ENCODE measurements at regions not wholly inside any gene's neighbourhood (a gene's known extent, or its start where the extent isn't known, plus 50 kb on each side); places are given as distances from the start of the nearest gene placed in this dataset.

DNA sequence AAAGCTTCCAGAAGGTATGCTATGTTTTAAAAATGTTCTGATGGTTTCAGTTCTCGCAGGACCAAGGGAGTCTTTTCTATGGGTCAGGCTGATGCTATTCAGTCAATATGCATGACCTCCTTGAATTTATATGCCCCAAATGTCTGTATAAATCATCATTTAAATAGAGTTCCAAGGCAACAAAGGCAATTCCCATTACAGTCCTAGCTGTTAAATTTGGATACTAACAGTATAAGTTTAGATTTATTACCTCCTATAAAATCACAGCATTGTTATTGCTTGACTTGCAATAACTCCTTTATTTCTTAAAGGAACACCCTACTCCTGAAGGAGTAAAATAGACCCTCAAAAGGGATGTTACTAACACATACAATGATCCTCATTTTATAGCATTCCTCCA lies 387.7 kb upstream of the CHD1 start (continued):
- TF ChIP-seq, protein P1, sequence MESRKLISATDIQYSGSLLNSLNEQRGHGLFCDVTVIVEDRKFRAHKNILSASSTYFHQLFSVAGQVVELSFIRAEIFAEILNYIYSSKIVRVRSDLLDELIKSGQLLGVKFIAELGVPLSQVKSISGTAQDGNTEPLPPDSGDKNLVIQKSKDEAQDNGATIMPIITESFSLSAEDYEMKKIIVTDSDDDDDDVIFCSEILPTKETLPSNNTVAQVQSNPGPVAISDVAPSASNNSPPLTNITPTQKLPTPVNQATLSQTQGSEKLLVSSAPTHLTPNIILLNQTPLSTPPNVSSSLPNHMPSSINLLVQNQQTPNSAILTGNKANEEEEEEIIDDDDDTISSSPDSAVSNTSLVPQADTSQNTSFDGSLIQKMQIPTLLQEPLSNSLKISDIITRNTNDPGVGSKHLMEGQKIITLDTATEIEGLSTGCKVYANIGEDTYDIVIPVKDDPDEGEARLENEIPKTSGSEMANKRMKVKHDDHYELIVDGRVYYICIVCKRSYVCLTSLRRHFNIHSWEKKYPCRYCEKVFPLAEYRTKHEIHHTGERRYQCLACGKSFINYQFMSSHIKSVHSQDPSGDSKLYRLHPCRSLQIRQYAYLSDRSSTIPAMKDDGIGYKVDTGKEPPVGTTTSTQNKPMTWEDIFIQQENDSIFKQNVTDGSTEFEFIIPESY (IDR thresholded peaks at IDR 0.05; ENCODE audit: extremely low read depth, insufficient replicate concordance, low read length), result no peak
- TF ChIP-seq POLR2A (IDR thresholded peaks at IDR 0.05; ENCODE audit: borderline replicate concordance, extremely low read depth, insufficient read depth, insufficient read length), result no peak
- no peak for TF ChIP-seq POLR2AphosphoS5 (IDR thresholded peaks at IDR 0.05; ENCODE audit: low read depth, low read length)
- TF ChIP-seq, protein P2, sequence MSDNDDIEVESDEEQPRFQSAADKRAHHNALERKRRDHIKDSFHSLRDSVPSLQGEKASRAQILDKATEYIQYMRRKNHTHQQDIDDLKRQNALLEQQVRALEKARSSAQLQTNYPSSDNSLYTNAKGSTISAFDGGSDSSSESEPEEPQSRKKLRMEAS (IDR thresholded peaks at IDR 0.05), result no peak

DNA sequence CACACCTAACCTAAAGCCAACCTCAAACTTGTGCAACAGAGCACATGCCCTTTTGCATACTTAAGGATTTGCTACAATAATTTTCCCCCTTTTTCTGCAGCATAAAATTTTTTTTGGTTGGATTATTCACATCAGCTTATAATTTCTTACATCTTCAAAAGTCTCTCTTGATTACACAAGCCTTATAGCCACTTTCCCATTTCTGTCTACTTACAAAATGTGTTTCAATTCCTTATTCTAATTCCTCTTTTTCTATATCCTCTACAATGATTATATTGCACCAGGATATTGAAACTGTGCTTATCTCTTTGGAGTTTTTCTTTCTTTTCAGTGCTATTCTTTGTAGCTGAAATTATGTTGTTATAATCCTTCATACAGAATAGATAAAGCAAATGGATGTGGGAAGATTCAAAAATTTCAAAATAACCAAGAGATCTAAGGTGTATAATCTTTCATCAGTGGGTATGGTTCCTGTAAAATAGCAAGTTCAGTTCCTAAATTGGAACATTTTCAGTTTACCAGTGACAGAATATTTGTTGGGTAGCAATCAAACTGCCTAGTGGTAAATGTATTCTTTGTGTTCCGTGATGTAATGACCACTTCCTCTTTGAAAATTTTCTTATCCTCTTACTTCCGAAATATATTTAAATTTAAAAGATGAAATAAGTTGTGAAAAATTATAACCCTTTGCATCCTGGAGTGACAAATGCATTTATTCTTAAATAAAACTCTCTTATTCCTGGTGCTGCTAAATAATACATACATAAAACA lies 386.8 kb upstream of the CHD1 start:
- Histone ChIP-seq H3K4me2 (ENCODE audit: low read length) (no peak overlapping the region), H3K27me3 (ENCODE audit: insufficient read depth, low read length) (no peaks in the 10 kb centered on the region), H3K27ac (ENCODE audit: low read depth, low read length) (no peak overlapping the region), H4K20me1 (ENCODE audit: insufficient read depth) (no peaks in the 10 kb centered on the region), H2AFZ (ENCODE audit: low read depth, low read length, poor library complexity, severe bottlenecking) (no peak overlapping the region), H3K9ac (ENCODE audit: low read length) (no peak overlapping the region), H3K36me3 (ENCODE audit: control insufficient read depth in 1 of 2, insufficient read depth in 2 of 2, low read length in 2 of 2) (no peaks in the 10 kb centered on the region), H3K9me2 (ENCODE audit: insufficient read depth) (no peaks in the 10 kb centered on the region), H3K4me1 (ENCODE audit: control insufficient read depth in 1 of 2, insufficient read depth in 2 of 2, low read length in 2 of 2) (no peaks in the 10 kb centered on the region), H3K9me3 (ENCODE audit: control insufficient read depth in 1 of 2, insufficient read depth in 1 of 2, low read depth in 1 of 2, low read length in 2 of 2) (no peaks in the 10 kb centered on the region), H3K79me2 (ENCODE audit: insufficient read depth, low read length) (no peaks in the 10 kb centered on the region), H3K4me3 (replicated peaks in 1 of 2; ENCODE audit: low read depth in 1 of 2, low read length in 2 of 2) (no peak overlapping the region)
- ATAC-seq (no peak), DNase-seq (ENCODE audit: low read depth, low spot score) (no peak)
- RAD21 ChIA-PET (ENCODE audit: low non-redundant PET in 1 of 2, low total read pairs in 2 of 2, uncharacterized antibody in 2 of 2, unreplicated experiment in 2 of 2), result no interaction called here
- CTCF ChIA-PET, result no interaction called here
- BruUV-seq (replicated peaks), result no TSS peak
- intact Hi-C loops (cut with micrococcal nuclease), result no loop called here
- POLR2A ChIA-PET, result no interaction called here
- TF ChIP-seq, protein P2 (IDR thresholded peaks at IDR 0.05), result no peak
- TF ChIP-seq CEBPB (IDR thresholded peaks at IDR 0.05; ENCODE audit: low read depth), result no peak
- TF ChIP-seq, protein P3, sequence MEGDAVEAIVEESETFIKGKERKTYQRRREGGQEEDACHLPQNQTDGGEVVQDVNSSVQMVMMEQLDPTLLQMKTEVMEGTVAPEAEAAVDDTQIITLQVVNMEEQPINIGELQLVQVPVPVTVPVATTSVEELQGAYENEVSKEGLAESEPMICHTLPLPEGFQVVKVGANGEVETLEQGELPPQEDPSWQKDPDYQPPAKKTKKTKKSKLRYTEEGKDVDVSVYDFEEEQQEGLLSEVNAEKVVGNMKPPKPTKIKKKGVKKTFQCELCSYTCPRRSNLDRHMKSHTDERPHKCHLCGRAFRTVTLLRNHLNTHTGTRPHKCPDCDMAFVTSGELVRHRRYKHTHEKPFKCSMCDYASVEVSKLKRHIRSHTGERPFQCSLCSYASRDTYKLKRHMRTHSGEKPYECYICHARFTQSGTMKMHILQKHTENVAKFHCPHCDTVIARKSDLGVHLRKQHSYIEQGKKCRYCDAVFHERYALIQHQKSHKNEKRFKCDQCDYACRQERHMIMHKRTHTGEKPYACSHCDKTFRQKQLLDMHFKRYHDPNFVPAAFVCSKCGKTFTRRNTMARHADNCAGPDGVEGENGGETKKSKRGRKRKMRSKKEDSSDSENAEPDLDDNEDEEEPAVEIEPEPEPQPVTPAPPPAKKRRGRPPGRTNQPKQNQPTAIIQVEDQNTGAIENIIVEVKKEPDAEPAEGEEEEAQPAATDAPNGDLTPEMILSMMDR (IDR thresholded peaks at IDR 0.05 in 2 of 3, conservative IDR thresholded peaks at IDR 0.05 in 1 of 3; ENCODE audit: borderline replicate concordance in 1 of 3, insufficient read depth in 1 of 3, low read depth in 2 of 3, low read length in 2 of 3), result no peak
- no peak for TF ChIP-seq EZH2phosphoT487 (IDR thresholded peaks at IDR 0.05; ENCODE audit: borderline replicate concordance)
- TF ChIP-seq ZNF274 (IDR thresholded peaks at IDR 0.05; ENCODE audit: low read depth, low read length), result no peak
- TF ChIP-seq, protein P4, sequence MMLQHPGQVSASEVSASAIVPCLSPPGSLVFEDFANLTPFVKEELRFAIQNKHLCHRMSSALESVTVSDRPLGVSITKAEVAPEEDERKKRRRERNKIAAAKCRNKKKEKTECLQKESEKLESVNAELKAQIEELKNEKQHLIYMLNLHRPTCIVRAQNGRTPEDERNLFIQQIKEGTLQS (IDR thresholded peaks at IDR 0.05), result no peak
- TF ChIP-seq POLR2A (IDR thresholded peaks at IDR 0.05; ENCODE audit: borderline replicate concordance, extremely low read depth, insufficient read depth, insufficient read length), result no peak
- no peak for TF ChIP-seq SRF (IDR thresholded peaks at IDR 0.05; ENCODE audit: low read depth)
- TF ChIP-seq FOSL1 (IDR thresholded peaks at IDR 0.05; ENCODE audit: low read depth), result no peak
